Testis (tissue), 2 donors: ENCODE measurements at regions not wholly inside any gene's neighbourhood (a gene's known extent, or its start where the extent isn't known, plus 50 kb on each side); places are given as distances from the start of the nearest gene placed in this dataset.

ENCODE experiments used
- POLR2A ChIP-seq: fragments of 450-650 bp; IDR thresholded peaks from one replicate; pipeline ENCODE4 v1.6.1; 2017; ENCODE audit warnings: antibody characterized with exemption, mild to moderate bottlenecking, moderate library complexity
- TF ChIP-seq, protein P1 (sequence below), 3 experiments: fragments of 450-650 bp in 2 of 3; fragments of 200-600 bp in 1 of 3; sonication (generic) in 1 of 3; IDR thresholded peaks; one replicate each; pipeline ENCODE4 v1.5.1; 2016 to 2019; ENCODE audit warnings: antibody characterized with exemption in 3 of 3, mild to moderate bottlenecking in 2 of 3, moderate library complexity in 1 of 3

DNA sequence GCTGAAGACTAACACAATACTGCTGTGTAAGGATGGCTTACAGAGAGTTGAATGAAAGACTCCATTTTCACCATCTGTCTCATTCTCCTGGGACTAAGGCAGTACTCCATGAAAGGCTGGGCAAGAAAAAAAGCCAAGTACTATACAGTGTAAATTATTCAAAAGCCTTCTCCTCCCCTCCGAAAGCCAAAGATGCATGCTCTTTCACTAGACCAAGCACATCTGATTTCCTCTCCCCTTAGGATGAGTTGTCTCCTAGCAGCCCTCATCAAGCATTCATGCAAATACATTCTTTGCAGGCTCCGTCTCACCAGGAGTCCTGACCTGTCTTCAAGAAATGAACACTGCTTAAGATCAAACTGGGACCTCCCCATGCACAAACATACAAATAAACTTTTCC, 133.5 kb upstream of the THBS1 start:
- TF ChIP-seq, protein P1, sequence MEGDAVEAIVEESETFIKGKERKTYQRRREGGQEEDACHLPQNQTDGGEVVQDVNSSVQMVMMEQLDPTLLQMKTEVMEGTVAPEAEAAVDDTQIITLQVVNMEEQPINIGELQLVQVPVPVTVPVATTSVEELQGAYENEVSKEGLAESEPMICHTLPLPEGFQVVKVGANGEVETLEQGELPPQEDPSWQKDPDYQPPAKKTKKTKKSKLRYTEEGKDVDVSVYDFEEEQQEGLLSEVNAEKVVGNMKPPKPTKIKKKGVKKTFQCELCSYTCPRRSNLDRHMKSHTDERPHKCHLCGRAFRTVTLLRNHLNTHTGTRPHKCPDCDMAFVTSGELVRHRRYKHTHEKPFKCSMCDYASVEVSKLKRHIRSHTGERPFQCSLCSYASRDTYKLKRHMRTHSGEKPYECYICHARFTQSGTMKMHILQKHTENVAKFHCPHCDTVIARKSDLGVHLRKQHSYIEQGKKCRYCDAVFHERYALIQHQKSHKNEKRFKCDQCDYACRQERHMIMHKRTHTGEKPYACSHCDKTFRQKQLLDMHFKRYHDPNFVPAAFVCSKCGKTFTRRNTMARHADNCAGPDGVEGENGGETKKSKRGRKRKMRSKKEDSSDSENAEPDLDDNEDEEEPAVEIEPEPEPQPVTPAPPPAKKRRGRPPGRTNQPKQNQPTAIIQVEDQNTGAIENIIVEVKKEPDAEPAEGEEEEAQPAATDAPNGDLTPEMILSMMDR (IDR thresholded peaks at IDR 0.05) = no peak
- TF ChIP-seq POLR2A = no peak
